Ovary (tissue), 7 donors: ENCODE measurements at regions not wholly inside any gene's neighbourhood (a gene's known extent, or its start where the extent isn't known, plus 50 kb on each side); places are given as distances from the start of the nearest gene placed in this dataset.
A peak's percentile ranks its signal among the peaks of the same experiment; 100 is the strongest.

Experiments
- DNase-seq, 5 donors: peaks; one replicate each; pipeline ENCODE4 v3.0.0-alpha.2; 2019 to 2020
- H3K27ac ChIP-seq, 2 donors: fragments of 200-600 bp; one replicate each; pipeline versions ENCODE4 v1.5.1 to v1.8.0; 2019 to 2022
- H3K27me3 ChIP-seq: fragments of 200-600 bp; one replicate; pipeline ENCODE4 v1.8.0; 2022
- H3K36me3 ChIP-seq: fragments of 200-600 bp; sonication (generic); one replicate; pipeline ENCODE4 v1.5.1; 2019
- H3K4me1 ChIP-seq: one replicate; pipeline ENCODE4 v1.8.1; 2013; ENCODE audit warnings: mild to moderate bottlenecking, moderate library complexity; ENCODE audit not compliant: insufficient read depth
- H3K4me3 ChIP-seq: fragments of 200-600 bp; sonication (generic); one replicate; pipeline ENCODE4 v1.5.1; 2017
- H3K9me3 ChIP-seq, 2 donors: fragments of 200-600 bp in 1 of 2; sonication (generic) in 1 of 2; one replicate each; pipeline versions ENCODE4 v1.5.1 to v1.8.1; 2013 to 2019; ENCODE audit warnings: mild to moderate bottlenecking in 1 of 2, moderate library complexity in 1 of 2
- CTCF ChIP-seq, 3 donors: fragments of 450-650 bp in 2 of 3; fragments of 200-600 bp in 1 of 3; IDR thresholded peaks; one replicate each; pipeline versions ENCODE4 v1.5.1 to v1.8.0; 2016 to 2022; ENCODE audit warnings: antibody characterized with exemption in 3 of 3, mild to moderate bottlenecking in 1 of 3
- EP300 ChIP-seq: sonication (generic); formaldehyde crosslinking; IDR thresholded peaks from one replicate; pipeline ENCODE4 v1.6.1; 2017; ENCODE audit warnings: antibody characterized with exemption
- POLR2A ChIP-seq: fragments of 450-650 bp; IDR thresholded peaks from one replicate; pipeline ENCODE4 v1.6.1; 2017; ENCODE audit warnings: antibody characterized with exemption, mild to moderate bottlenecking, moderate library complexity
- WGBS, 3 donors: extraction: QIAGEN DNeasy Blood & Tissue Kit in 1 of 3; methylation state at CpG; one replicate each; pipeline versions ENCODE4 v1.1.5 to v1.1.7; 2013 to 2017; 5-methylcytosine and 5-hydroxymethylcytosine counted together
- intact Hi-C, 4 donors: fragments of 100-400 bp; cut with DNase I; formaldehyde crosslinking; loops; one replicate each; pipeline versions ENCODE4 v1.11.0 to v1.15.1; 2022 to 2023
- donor health status: DM: no; HTN: no; CAD: no; lungs with moderate emphysema.
- donor health status: DM: no; HTN: no; CAD: no.
- donor health status: Bipolar disorder and iron deficiency.
- donor health status: DM: no; HTN: no; CAD: no.
- donor health status: DM: yes; HTN: yes; CAD: no.

GRCh38 chr5:125581311-125581710, 834.9 kb upstream of the ZNF608 start:
- H3K9me3 ChIP-seq = no peaks in the 10 kb centered on the region
- H3K27me3 ChIP-seq = no peaks in the 10 kb centered on the region
- H3K27ac ChIP-seq = no peak overlapping the region
- no peaks in the 10 kb centered on the region for H3K36me3 ChIP-seq
- peaks cover 3% of the 10 kb centered on the region for H3K4me1 ChIP-seq
- H3K4me3 ChIP-seq = no peak overlapping the region
- TF ChIP-seq POLR2A (no peak), EP300 (no peak), CTCF (IDR thresholded peaks at IDR 0.05) (no peak)
- intact Hi-C loops = no loop called here
- DNase-seq = no peak

GRCh38 chr5:125582352-125582751, 835.9 kb upstream of the ZNF608 start:
- WGBS, 3 donors = 77 to 81% (median 80%) methylated on average over 1 of the region's 1 CpG
- no peaks in the 10 kb centered on the region for H3K9me3 ChIP-seq
- H3K27ac ChIP-seq = no peak overlapping the region
- H3K36me3 ChIP-seq = no peaks in the 10 kb centered on the region
- peak in 1 of 5 donors; percentile 34 for DNase-seq
- peaks cover 3% of the 10 kb centered on the region for H3K4me1 ChIP-seq
- no peak overlapping the region for H3K4me3 ChIP-seq
- TF ChIP-seq EP300 (no peak), CTCF (IDR thresholded peaks at IDR 0.05) (no peak), POLR2A (no peak)
- intact Hi-C loops = no loop called here
- no peaks in the 10 kb centered on the region for H3K27me3 ChIP-seq

GRCh38 chr5:125583321-125584139, 837.1 kb upstream of the ZNF608 start:
- DNase-seq = no peak
- Histone ChIP-seq H3K4me3 (no peak overlapping the region), H3K4me1 (peaks cover 3% of the 10 kb centered on the region), H3K36me3 (no peaks in the 10 kb centered on the region), H3K27me3 (no peaks in the 10 kb centered on the region), H3K27ac (no peak overlapping the region), H3K9me3 (no peaks in the 10 kb centered on the region)
- intact Hi-C loops = no loop called here
- 73 to 88% (median 87%) methylated on average over 11 of the region's 11 CpGs for WGBS, 3 donors
- TF ChIP-seq EP300 (no peak), CTCF (IDR thresholded peaks at IDR 0.05) (no peak), POLR2A (no peak)

GRCh38 chr5:125584140-125584520, 837.7 kb upstream of the ZNF608 start:
- DNase-seq = no peak
- WGBS, 3 donors = 6 to 13% (median 12%) methylated on average over 3 of the region's 3 CpGs
- H3K9me3 ChIP-seq = no peaks in the 10 kb centered on the region
- H3K4me3 ChIP-seq = no peak overlapping the region
- H3K27me3 ChIP-seq = no peaks in the 10 kb centered on the region
- intact Hi-C loops = no loop called here
- H3K4me1 ChIP-seq = peaks cover 3% of the 10 kb centered on the region
- no peak overlapping the region for H3K27ac ChIP-seq
- TF ChIP-seq POLR2A (no peak), CTCF (IDR thresholded peaks at IDR 0.05) (no peak), EP300 (no peak)
- H3K36me3 ChIP-seq = no peaks in the 10 kb centered on the region
